Osteoblast (primary cell): ENCODE measurements at regions not wholly inside any gene's neighbourhood (a gene's known extent, or its start where the extent isn't known, plus 50 kb on each side); places are given as distances from the start of the nearest gene placed in this dataset.
A peak's percentile ranks its signal among the peaks of the same experiment; 100 is the strongest.

Source experiments
- DNase-seq: peaks from one replicate; pipeline ENCODE4 v3.0.0; 2011; ENCODE audit warnings: low spot score, mixed read lengths; ENCODE audit not compliant: insufficient read length; ENCODE audit errors: missing footprints
- H2AFZ ChIP-seq: 2 replicates; pipeline ENCODE4 v1.6.0; 2011; ENCODE audit warnings: mild to moderate bottlenecking, low read length
- H3K27ac ChIP-seq: 2 replicates; pipeline ENCODE4 v1.5.1; 2011; ENCODE audit warnings: mild to moderate bottlenecking, low read depth, low read length, moderate library complexity
- H3K27me3 ChIP-seq: 2 replicates; pipeline ENCODE4 v1.6.0; 2012; ENCODE audit warnings: mild to moderate bottlenecking, control low read depth, inconsistent platforms, low read length, moderate library complexity; ENCODE audit not compliant: insufficient read depth
- H3K36me3 ChIP-seq: 2 replicates; pipeline ENCODE4 v1.5.1; 2011; ENCODE audit warnings: mild to moderate bottlenecking, low read length, control low read depth, moderate library complexity; ENCODE audit not compliant: insufficient read depth
- H3K4me1 ChIP-seq: 2 replicates; pipeline ENCODE4 v1.5.1; 2011; ENCODE audit warnings: mild to moderate bottlenecking, low read length, control low read depth, moderate library complexity; ENCODE audit not compliant: insufficient read depth
- H3K4me2 ChIP-seq: 2 replicates; pipeline ENCODE4 v1.6.0; 2011; ENCODE audit warnings: mild to moderate bottlenecking, low read length; ENCODE audit not compliant: insufficient read depth
- H3K4me3 ChIP-seq: fragments of 200-600 bp; sonication (generic); 3 replicates; pipeline ENCODE4 v1.5.1; 2012; ENCODE audit warnings: mild to moderate bottlenecking, low read length, inconsistent platforms; ENCODE audit not compliant: insufficient read depth
- H3K79me2 ChIP-seq: 2 replicates; pipeline ENCODE4 v1.6.0; 2012; ENCODE audit warnings: mild to moderate bottlenecking, low read length, control low read depth, inconsistent platforms; ENCODE audit not compliant: insufficient read depth
- H3K9me3 ChIP-seq: 2 replicates; pipeline ENCODE4 v1.5.1; 2011; ENCODE audit warnings: low read depth, low read length, control low read depth
- H4K20me1 ChIP-seq: 2 replicates; pipeline ENCODE4 v1.6.0; 2012; ENCODE audit warnings: mild to moderate bottlenecking, low read length, control low read depth; ENCODE audit not compliant: insufficient read depth
- CTCF ChIP-seq: IDR thresholded peaks from 2 replicates; pipeline ENCODE4 v1.5.1; 2011; ENCODE audit warnings: mild to moderate bottlenecking, low read depth, low read length, moderate library complexity; ENCODE audit errors: extremely low read depth

GRCh38 chr2:145811276-145812164 lies 1291.6 kb upstream of the ZEB2 start:
- H3K27ac ChIP-seq, result no peak overlapping the region
- peaks cover 11% of the 10 kb centered on the region for H3K4me1 ChIP-seq
- H3K36me3 ChIP-seq, result no peaks in the 10 kb centered on the region
- peak overlapping the region; percentile 65 for H3K4me2 ChIP-seq
- no peak for TF ChIP-seq CTCF
- H4K20me1 ChIP-seq, result no peaks in the 10 kb centered on the region
- no peaks in the 10 kb centered on the region for H3K79me2 ChIP-seq
- peak overlapping the region; percentile 56 for H2AFZ ChIP-seq
- no peak for DNase-seq
- no peaks in the 10 kb centered on the region for H3K27me3 ChIP-seq
- H3K4me3 ChIP-seq, result peak overlapping the region; percentile 12
- H3K9me3 ChIP-seq, result no peaks in the 10 kb centered on the region

GRCh38 chr2:145807968-145808367 lies 1288.0 kb upstream of the ZEB2 start:
- TF ChIP-seq CTCF, result no peak

GRCh38 chr2:145807554-145807953 lies 1287.6 kb upstream of the ZEB2 start:
- Histone ChIP-seq H2AFZ (no peak overlapping the region), H3K4me1 (peaks cover 11% of the 10 kb centered on the region), H3K27ac (no peak overlapping the region), H3K36me3 (no peaks in the 10 kb centered on the region), H3K4me2 (no peak overlapping the region), H4K20me1 (no peaks in the 10 kb centered on the region), H3K27me3 (no peaks in the 10 kb centered on the region), H3K79me2 (no peaks in the 10 kb centered on the region), H3K9me3 (no peaks in the 10 kb centered on the region), H3K4me3 (no peak overlapping the region)
- no peak for TF ChIP-seq CTCF
- no peak for DNase-seq

More at GRCh38 chr2:145807968-145808367, 1288.0 kb upstream of the ZEB2 start:
- peaks cover 11% of the 10 kb centered on the region for H3K4me1 ChIP-seq
- no peak overlapping the region for H2AFZ ChIP-seq
- H3K36me3 ChIP-seq, result no peaks in the 10 kb centered on the region
- H3K27me3 ChIP-seq, result no peaks in the 10 kb centered on the region
- H3K27ac ChIP-seq, result no peak overlapping the region
- no peak for DNase-seq
- H3K79me2 ChIP-seq, result no peaks in the 10 kb centered on the region
- no peaks in the 10 kb centered on the region for H4K20me1 ChIP-seq
- H3K9me3 ChIP-seq, result no peaks in the 10 kb centered on the region
- no peak overlapping the region for H3K4me3 ChIP-seq
- H3K4me2 ChIP-seq, result no peak overlapping the region

GRCh38 chr2:145806546-145806945 lies 1286.6 kb upstream of the ZEB2 start:
- DNase-seq, result no peak
- no peaks in the 10 kb centered on the region for H3K79me2 ChIP-seq
- no peak overlapping the region for H3K27ac ChIP-seq
- no peak overlapping the region for H3K4me3 ChIP-seq
- H3K4me1 ChIP-seq, result peaks cover 7% of the 10 kb centered on the region
- H3K36me3 ChIP-seq, result no peaks in the 10 kb centered on the region
- no peaks in the 10 kb centered on the region for H3K27me3 ChIP-seq
- no peak for TF ChIP-seq CTCF
- no peak overlapping the region for H3K4me2 ChIP-seq
- H4K20me1 ChIP-seq, result no peaks in the 10 kb centered on the region
- no peaks in the 10 kb centered on the region for H3K9me3 ChIP-seq
- H2AFZ ChIP-seq, result no peak overlapping the region
